ENCODE measurements at regions not wholly inside any gene's neighbourhood (a gene's known extent, or its start where the extent isn't known, plus 50 kb on each side); places are given as distances from the start of the nearest gene placed in this dataset.

DNA sequence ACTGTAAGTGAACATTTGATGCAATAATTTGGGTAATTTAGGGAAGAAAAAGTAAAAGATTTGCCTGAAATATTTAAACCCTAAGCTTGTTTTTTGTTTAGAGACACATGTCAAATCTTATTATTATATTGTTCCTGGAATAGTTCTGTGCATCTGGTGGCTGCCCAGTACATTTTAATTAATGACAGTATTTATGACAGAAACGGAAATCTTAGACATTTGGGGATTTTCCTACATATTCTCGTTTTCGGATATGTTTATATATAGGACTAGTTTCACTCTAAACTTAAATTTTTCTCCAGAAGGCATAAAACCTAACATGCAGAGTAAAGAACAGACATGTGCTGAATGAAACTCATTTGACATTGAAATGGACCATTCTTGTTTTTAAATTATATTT, 125.6 kb upstream of the PAQR3 start:
- TF ChIP-seq, protein P1, sequence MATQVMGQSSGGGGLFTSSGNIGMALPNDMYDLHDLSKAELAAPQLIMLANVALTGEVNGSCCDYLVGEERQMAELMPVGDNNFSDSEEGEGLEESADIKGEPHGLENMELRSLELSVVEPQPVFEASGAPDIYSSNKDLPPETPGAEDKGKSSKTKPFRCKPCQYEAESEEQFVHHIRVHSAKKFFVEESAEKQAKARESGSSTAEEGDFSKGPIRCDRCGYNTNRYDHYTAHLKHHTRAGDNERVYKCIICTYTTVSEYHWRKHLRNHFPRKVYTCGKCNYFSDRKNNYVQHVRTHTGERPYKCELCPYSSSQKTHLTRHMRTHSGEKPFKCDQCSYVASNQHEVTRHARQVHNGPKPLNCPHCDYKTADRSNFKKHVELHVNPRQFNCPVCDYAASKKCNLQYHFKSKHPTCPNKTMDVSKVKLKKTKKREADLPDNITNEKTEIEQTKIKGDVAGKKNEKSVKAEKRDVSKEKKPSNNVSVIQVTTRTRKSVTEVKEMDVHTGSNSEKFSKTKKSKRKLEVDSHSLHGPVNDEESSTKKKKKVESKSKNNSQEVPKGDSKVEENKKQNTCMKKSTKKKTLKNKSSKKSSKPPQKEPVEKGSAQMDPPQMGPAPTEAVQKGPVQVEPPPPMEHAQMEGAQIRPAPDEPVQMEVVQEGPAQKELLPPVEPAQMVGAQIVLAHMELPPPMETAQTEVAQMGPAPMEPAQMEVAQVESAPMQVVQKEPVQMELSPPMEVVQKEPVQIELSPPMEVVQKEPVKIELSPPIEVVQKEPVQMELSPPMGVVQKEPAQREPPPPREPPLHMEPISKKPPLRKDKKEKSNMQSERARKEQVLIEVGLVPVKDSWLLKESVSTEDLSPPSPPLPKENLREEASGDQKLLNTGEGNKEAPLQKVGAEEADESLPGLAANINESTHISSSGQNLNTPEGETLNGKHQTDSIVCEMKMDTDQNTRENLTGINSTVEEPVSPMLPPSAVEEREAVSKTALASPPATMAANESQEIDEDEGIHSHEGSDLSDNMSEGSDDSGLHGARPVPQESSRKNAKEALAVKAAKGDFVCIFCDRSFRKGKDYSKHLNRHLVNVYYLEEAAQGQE (IDR thresholded peaks at IDR 0.05; ENCODE audit: insufficient replicate concordance, low read depth): no peak
- TF ChIP-seq, protein P2, sequence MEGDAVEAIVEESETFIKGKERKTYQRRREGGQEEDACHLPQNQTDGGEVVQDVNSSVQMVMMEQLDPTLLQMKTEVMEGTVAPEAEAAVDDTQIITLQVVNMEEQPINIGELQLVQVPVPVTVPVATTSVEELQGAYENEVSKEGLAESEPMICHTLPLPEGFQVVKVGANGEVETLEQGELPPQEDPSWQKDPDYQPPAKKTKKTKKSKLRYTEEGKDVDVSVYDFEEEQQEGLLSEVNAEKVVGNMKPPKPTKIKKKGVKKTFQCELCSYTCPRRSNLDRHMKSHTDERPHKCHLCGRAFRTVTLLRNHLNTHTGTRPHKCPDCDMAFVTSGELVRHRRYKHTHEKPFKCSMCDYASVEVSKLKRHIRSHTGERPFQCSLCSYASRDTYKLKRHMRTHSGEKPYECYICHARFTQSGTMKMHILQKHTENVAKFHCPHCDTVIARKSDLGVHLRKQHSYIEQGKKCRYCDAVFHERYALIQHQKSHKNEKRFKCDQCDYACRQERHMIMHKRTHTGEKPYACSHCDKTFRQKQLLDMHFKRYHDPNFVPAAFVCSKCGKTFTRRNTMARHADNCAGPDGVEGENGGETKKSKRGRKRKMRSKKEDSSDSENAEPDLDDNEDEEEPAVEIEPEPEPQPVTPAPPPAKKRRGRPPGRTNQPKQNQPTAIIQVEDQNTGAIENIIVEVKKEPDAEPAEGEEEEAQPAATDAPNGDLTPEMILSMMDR (IDR thresholded peaks at IDR 0.05; ENCODE audit: insufficient read depth, low read length): no peak
- TF ChIP-seq GABPA (IDR thresholded peaks at IDR 0.05; ENCODE audit: low read depth) (no peak), SPI1 (IDR thresholded peaks at IDR 0.05; ENCODE audit: borderline replicate concordance, low read depth) (no peak), POLR2AphosphoS5 (IDR thresholded peaks at IDR 0.05; ENCODE audit: low read depth) (no peak)
- no peak overlapping the region for H3K4me3 ChIP-seq (replicated peaks; ENCODE audit: insufficient read depth, low read length)

DNA sequence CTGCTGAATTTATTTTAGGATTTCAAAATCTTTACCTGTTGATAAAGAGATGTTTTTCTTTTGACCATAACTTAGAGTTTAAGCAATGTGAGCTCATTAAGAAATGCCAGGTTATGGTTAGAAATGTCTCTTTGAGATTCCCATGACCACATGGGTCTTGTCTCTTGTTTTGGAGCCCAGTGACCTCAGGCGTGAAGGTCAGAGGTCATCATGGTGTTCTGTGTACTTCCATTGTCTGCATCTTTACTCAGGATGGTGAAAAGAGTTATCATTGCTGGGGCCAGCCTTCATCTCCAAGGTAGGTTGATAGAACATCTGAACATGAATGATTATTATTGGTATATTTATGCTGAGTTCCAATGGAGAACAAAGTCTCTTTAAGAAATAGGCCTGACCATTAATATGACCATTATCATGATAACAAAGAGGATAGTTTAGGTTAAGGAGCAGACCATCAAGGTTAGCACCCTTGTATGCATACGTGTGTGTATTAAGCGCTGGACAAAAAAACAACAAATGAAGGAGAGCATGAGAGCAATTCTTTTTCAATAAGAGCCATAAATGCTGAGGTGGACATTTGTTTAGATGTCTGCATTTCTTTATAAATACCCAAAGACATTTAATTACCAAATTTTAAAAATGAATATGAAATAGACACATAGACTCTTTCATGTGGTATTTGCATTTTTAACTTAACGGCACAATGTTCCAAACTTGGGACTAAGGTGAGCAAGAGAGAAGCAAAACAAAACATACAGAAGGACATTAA, 120.6 kb upstream of the PAQR3 start:
- TF ChIP-seq, protein P2 (IDR thresholded peaks at IDR 0.05; ENCODE audit: insufficient read depth, low read length): no peak
- Histone ChIP-seq H3K4me3 (replicated peaks; ENCODE audit: insufficient read depth, low read length) (no peak overlapping the region), H3K27ac (replicated peaks) (no peak overlapping the region), H3K27me3 (ENCODE audit: insufficient read depth, poor library complexity, severe bottlenecking) (no peaks in the 10 kb centered on the region)
- DNase-seq (ENCODE audit: low read depth in 1 of 2, low spot score in 1 of 2): no peak

More for the DNA sequence above, 125.6 kb upstream of the PAQR3 start:
- DNase-seq (ENCODE audit: low read depth in 1 of 2, low spot score in 1 of 2): no peak
- H3K27me3 ChIP-seq (ENCODE audit: insufficient read depth, poor library complexity, severe bottlenecking): no peaks in the 10 kb centered on the region
- H3K27ac ChIP-seq (replicated peaks): no peak overlapping the region

DNA sequence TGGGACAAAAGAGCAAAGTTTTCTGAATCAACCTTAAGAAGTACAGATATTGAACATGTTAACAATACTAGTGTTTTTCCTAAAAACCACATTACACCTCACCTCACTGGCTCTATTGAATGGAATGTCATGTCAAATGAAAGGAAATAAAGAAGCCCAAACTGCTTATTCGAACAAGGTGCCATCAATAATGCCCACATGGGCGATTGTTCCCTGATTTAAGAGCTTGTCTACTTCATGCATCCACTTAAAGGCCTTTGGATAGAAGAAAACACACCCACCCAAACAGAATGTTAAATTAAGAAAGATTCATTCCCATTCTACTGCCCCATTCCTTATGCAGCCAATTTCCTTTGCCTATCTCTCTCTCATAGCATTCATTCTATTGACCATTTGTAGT, 118.5 kb upstream of the PAQR3 start:
- Histone ChIP-seq H3K27me3 (ENCODE audit: insufficient read depth, poor library complexity, severe bottlenecking) (no peaks in the 10 kb centered on the region), H3K27ac (replicated peaks) (no peak overlapping the region), H3K4me3 (replicated peaks; ENCODE audit: insufficient read depth, low read length) (no peak overlapping the region)
- no peak for DNase-seq (ENCODE audit: low read depth in 1 of 2, low spot score in 1 of 2)
- no peak for TF ChIP-seq SPI1 (IDR thresholded peaks at IDR 0.05; ENCODE audit: borderline replicate concordance, low read depth)
- no peak for TF ChIP-seq POLR2AphosphoS5 (IDR thresholded peaks at IDR 0.05; ENCODE audit: low read depth)

DNA sequence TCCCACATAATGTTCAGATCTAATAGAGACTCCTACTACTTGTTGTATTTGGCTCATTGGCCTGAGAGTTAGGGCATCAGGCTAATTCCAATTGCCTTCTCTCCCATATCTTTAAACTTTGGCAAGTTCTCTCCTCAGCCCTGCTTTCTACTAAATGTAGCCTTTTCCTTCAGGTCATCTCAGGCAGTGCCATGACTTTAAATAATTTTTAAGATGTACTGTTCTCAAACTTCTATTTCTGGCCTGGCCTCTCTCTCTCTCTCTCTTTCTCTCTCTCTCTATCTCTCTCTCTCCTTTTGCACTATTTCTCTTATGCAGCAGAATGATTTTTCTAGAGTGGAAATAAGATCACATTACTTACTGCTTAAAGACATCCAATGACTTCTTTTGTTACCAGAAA, 114.5 kb upstream of the PAQR3 start:
- Histone ChIP-seq H3K4me3 (replicated peaks; ENCODE audit: insufficient read depth, low read length) (no peak overlapping the region), H3K27ac (replicated peaks) (no peak overlapping the region), H3K27me3 (ENCODE audit: insufficient read depth, poor library complexity, severe bottlenecking) (no peaks in the 10 kb centered on the region)
- TF ChIP-seq, protein P2 (IDR thresholded peaks at IDR 0.05; ENCODE audit: insufficient read depth, low read length): no peak
- TF ChIP-seq SPI1 (IDR thresholded peaks at IDR 0.05; ENCODE audit: borderline replicate concordance, low read depth) (no peak), GABPA (IDR thresholded peaks at IDR 0.05; ENCODE audit: low read depth) (no peak), POLR2AphosphoS5 (IDR thresholded peaks at IDR 0.05; ENCODE audit: low read depth) (no peak)
- TF ChIP-seq, protein P1 (IDR thresholded peaks at IDR 0.05; ENCODE audit: insufficient replicate concordance, low read depth): no peak
- no peak for DNase-seq (ENCODE audit: low read depth in 1 of 2, low spot score in 1 of 2)

All from HL-60 (cell line).